KOPT-K1 (cell line): ENCODE measurements at regions not wholly inside any gene's neighbourhood (a gene's known extent, or its start where the extent isn't known, plus 50 kb on each side); places are given as distances from the start of the nearest gene placed in this dataset.
"Not testable (repeated sequence)": the region's sequence is repeated elsewhere in the genome, so short reads cannot be mapped to it uniquely, and the experiment has no call there.

ENCODE experiments used
- H3K27ac ChIP-seq: fragments of 200-600 bp; sonication (generic); 2 replicates; pipeline ENCODE4 v1.5.1; 2016; ENCODE audit warnings: antibody characterized with exemption, mild to moderate bottlenecking, low read depth, low read length; ENCODE audit not compliant: poor library complexity, severe bottlenecking
- H3K36me3 ChIP-seq: fragments of 200-600 bp; sonication (generic); 2 replicates; pipeline ENCODE4 v1.5.1; 2017; ENCODE audit warnings: antibody characterized with exemption, mild to moderate bottlenecking, low read length, moderate library complexity; ENCODE audit not compliant: insufficient read depth
- H3K9me3 ChIP-seq: fragments of 200-600 bp; sonication (generic); 2 replicates; pipeline ENCODE4 v1.5.1; 2017; ENCODE audit warnings: antibody characterized with exemption, low read length, mild to moderate bottlenecking; ENCODE audit not compliant: insufficient read depth, poor library complexity, severe bottlenecking

- Histone ChIP-seq H3K36me3 (no peaks in the 10 kb centered on the region), H3K9me3 (no peaks in the 10 kb centered on the region), H3K27ac (no peak overlapping the region)
Measured at GRCh38 chr4:13793020-13793710, 165.6 kb upstream of the BOD1L1 start.

DNA sequence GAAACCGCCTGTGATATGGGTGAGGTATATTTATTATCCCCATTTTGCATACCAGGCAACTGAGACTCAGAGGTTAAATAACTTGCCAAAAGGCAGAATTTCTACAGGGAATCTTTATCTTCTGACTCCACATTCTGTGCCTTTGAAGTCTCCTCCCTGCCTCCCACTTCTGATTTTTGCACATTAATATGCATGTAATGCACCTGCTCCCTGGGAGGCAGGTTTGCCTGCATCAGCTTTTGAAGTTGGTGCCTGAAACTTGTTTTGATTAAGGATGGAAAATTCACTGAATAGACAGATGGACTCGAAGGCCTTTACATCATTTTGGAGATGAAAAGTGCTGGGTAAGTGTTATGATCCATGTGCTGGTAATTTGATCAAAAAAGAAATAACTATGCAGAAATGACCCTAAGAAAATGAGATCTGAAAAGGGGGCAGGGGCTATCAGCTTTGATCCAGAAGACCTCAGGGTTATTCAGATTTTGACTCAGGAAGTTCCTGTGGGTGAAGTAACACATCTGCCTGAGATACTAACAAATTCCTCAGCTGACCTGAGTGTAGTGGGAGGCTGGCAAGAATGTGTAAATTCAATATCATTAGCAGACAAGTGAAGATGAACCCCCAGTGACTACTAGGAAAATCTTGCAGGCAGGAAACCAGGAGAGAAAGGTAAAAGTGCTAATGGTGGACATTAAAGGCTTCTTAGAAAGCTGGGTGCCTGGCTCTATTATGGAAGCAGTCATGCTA lies 167.5 kb upstream of the BOD1L1 start:
- Histone ChIP-seq H3K27ac (no peak overlapping the region), H3K36me3 (no peaks in the 10 kb centered on the region), H3K9me3 (no peaks in the 10 kb centered on the region)

DNA sequence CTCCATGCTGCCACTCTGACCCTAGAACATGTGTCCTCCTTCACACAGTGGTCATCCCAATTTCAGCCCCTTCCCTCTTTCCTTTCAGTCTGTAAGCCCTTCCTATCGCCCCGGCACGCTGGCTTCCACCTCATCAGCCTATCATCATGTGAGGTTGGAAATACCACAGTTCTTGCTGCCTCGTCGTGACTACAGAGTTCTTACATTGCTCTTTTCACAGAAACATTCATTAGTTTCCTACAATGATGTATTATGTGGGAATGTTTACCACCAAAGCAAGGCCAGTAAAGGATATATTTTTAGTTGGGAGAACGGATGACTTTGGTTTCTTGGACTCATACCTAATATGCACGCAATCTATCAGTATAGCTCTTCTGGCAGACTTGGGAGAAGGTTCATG lies 169.5 kb upstream of the BOD1L1 start:
- Histone ChIP-seq H3K27ac (no peak overlapping the region), H3K36me3 (no peaks in the 10 kb centered on the region), H3K9me3 (no peaks in the 10 kb centered on the region)

GRCh38 chr4:13815231-13815630 lies 187.7 kb upstream of the BOD1L1 start:
- Histone ChIP-seq H3K27ac (no peak overlapping the region), H3K36me3 (no peaks in the 10 kb centered on the region), H3K9me3 (no peaks in the 10 kb centered on the region)

DNA sequence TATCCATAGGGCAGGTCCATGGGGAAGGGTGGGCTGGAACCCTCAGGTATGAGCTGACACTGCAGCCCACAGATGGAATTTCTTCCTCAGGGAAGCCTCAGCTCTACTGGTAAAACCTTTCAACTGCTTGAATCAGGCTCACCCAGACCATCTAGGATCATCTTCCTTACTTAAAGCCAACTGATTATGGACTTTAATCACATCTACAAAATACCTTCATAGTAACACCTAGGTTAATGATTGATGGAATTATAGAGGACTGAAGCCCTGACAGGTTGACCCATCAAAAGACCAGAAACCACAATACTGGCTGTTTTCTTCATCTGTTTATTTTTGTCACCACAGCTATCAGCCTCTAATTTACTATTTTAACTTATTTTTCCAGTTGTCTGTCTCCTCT lies 188.9 kb upstream of the BOD1L1 start:
- Histone ChIP-seq H3K9me3 (no peaks in the 10 kb centered on the region), H3K27ac (no peak overlapping the region), H3K36me3 (no peaks in the 10 kb centered on the region)

GRCh38 chr4:13821522-13821921 lies 194.0 kb upstream of the BOD1L1 start:
- no peak overlapping the region for H3K27ac ChIP-seq
- peaks cover 15% of the 10 kb centered on the region for H3K9me3 ChIP-seq
- H3K36me3 ChIP-seq = no peaks in the 10 kb centered on the region

- H3K9me3 ChIP-seq = peaks cover 15% of the 10 kb centered on the region
- H3K36me3 ChIP-seq, H3K27ac ChIP-seq: not testable (repeated sequence)
Measured at GRCh38 chr4:13825822-13826221, 198.3 kb upstream of the BOD1L1 start.

DNA sequence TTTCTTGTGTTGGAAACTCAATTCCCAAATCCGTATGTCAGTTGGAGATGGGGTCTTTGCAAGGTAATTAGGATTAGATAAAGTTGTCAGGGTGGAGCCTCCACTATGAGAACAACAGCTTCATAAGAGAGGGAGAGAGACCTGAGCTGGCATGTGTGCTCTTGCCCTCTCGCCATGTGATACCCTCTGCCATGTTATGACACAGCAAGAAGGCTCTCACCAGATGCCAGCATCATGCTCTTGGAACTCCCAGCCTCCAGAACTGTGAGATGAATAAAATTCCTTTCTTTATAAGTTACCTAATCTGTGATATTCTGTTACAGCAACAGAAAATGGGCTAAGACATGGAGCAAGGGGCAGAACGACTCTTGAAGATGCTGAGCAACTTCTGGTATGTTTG lies 201.9 kb upstream of the BOD1L1 start:
- Histone ChIP-seq H3K27ac (no peak overlapping the region), H3K36me3 (no peaks in the 10 kb centered on the region), H3K9me3 (peaks cover 9% of the 10 kb centered on the region)

GRCh38 chr4:13830449-13830848 lies 202.9 kb upstream of the BOD1L1 start:
- Histone ChIP-seq H3K9me3 (no peaks in the 10 kb centered on the region), H3K36me3 (no peaks in the 10 kb centered on the region), H3K27ac (no peak overlapping the region)

DNA sequence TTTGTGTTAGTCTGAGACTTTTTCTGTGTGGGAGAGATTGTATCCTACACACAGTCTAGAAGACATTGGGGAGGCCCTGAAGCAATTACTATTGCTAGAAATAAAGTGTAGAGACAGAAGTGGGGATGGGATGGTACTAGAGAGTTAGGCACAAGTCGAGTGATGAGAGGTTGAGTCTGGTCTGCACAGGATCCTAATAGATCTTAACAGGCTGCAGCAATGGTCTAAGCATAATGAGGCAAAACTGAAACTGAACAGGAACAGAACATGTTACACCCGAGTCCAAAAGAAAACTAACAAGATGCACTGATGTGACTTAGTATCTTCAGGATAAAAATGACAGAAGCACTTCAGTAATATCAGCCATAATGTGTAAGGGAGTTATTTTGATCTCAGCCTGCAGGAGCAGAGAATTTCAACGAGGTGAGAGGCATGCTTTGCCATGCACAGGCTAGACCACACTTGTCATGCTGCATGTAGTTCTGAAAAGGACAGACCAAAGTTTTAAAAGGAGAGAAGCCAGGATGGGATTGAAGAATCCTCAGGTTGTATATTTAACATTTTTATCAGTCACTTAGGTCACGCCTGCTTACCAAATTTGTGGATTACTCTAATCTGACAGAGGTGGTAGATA lies 205.8 kb upstream of the BOD1L1 start:
- Histone ChIP-seq H3K36me3 (no peaks in the 10 kb centered on the region), H3K9me3 (no peaks in the 10 kb centered on the region), H3K27ac (no peak overlapping the region)

DNA sequence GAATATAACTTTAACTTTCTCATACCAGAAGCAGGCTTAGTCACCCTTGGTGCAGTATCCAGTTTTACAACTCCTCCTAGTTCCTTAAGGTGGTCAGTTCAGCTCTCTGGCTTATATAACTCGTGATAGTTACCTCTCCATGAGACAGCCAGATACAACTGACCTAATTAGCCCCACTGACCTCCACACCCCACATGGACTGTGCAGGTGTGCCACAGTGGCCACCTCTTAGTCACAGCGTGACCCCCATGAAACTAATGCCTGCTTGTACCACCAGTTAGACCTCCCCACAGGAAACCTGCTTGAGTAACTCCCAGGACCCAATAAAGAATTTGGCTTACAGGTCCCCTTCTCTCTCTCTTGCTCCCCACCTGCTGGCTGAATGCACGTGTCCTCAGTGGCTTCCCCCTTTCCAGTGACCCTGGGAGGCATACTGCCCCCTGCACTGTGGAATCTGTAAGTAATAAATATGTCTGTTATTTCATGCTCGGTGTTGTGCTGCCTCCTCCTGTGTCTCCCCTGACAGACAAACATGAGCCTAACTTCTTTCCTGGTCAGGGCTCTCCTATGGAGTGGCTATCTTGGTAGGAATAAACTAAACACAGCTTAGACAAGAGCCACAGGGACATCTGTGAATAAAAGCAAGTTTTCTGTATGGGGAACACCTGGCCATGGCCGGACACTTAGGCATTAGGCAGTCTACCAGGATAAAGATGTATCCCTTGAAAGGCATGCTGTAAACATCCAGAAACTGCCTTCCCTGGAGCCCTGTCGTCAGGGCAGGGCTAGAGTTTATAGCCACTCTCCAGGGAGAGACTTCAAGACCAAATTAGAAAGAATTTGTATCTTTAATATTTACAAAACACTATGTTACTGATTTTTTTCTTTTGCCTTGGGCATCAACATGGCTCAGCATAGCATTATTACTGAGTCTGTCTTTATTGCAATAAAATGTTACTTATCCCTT lies 209.7 kb upstream of the BOD1L1 start:
- H3K9me3 ChIP-seq = no peaks in the 10 kb centered on the region
- H3K27ac ChIP-seq = no peak overlapping the region
- no peaks in the 10 kb centered on the region for H3K36me3 ChIP-seq

DNA sequence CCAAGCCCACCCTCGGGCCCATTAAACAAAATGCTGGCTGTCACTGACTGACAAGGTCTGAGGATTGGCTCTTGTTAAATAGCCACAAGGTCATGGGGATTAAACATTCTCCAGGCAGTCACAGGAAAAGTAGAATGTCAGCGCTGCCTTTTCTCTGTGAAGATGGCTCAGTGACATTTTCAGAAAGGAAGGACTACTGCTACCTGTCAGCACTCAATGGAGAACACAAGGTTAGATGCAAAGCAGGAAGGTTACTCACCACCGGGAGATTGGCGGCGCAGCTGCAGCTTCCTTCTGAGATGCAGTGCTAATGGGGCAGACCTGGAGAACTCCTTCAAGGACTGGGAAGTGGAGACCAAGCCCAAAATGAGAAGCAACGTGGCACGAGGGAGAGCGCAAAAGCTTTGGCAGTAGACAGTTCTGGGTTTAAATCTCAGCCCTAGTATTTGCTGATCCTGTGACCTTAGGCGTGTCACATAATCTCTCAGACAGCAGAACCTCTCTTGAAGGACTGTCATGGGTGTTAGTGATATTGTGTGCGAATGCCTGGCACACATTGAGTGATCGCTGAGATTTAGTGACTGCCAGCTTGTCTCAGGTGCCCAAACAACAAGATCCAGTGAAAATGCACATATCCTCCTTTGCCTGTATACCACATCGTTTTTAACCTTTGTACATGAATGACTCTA lies 213.1 kb upstream of the BOD1L1 start:
- Histone ChIP-seq H3K27ac (no peak overlapping the region), H3K9me3 (no peaks in the 10 kb centered on the region), H3K36me3 (no peaks in the 10 kb centered on the region)

GRCh38 chr4:13844740-13845139 lies 217.2 kb upstream of the BOD1L1 start:
- Histone ChIP-seq H3K36me3 (no peaks in the 10 kb centered on the region), H3K27ac (no peak overlapping the region), H3K9me3 (no peaks in the 10 kb centered on the region)

GRCh38 chr4:13849778-13850177 lies 222.3 kb upstream of the BOD1L1 start:
- H3K27ac ChIP-seq = no peak overlapping the region
- no peaks in the 10 kb centered on the region for H3K36me3 ChIP-seq
- no peaks in the 10 kb centered on the region for H3K9me3 ChIP-seq
